Endothelial cell of umbilical vein (primary cell): ENCODE measurements at regions not wholly inside any gene's neighbourhood (a gene's known extent, or its start where the extent isn't known, plus 50 kb on each side); places are given as distances from the start of the nearest gene placed in this dataset.

Experiments
- BruUV-seq: library from RNA; stranded (reverse); fragments of 400-500 nt; replicated peaks from 2 replicates; lab custom pipeline; 2021; lab: Mats Ljungman, UMichigan
- CTCF ChIA-PET: fragments of 300-600, 350-600 bp; sonication (Branson Sonifier 250); formaldehyde crosslinking; loops from one replicate; lab custom pipeline; 2021; ENCODE audit warnings: antibody characterized with exemption, inconsistent platforms; lab: Charles Lee
- POLR2A ChIA-PET: fragments of 300-600, 350-600 bp; sonication (Branson Sonifier 250); formaldehyde crosslinking; loops from one replicate; lab custom pipeline; 2021; ENCODE audit warnings: antibody characterized with exemption, inconsistent platforms; lab: Charles Lee
- DNase-seq: peaks from one replicate; pipeline ENCODE4 v3.0.0-alpha.2; 2011; ENCODE audit warnings: low read depth, low spot score
- FAIRE-seq: peaks from 2 replicates; lab custom pipeline; 2011; peaks lifted over from hg19 to GRCh38; lab: Jason Lieb, UNC
- H2AFZ ChIP-seq: 2 replicates; pipeline ENCODE4 v1.6.0; 2012; ENCODE audit warnings: low read depth, low read length, control low read depth, inconsistent platforms
- H3K27ac ChIP-seq: 2 replicates; pipeline ENCODE4 v1.5.1; 2011; ENCODE audit warnings: low read depth, mild to moderate bottlenecking, control low read depth, low read length, moderate library complexity; ENCODE audit not compliant: insufficient read depth
- H3K27me3 ChIP-seq, 2 experiments: 2 replicates each; pipeline versions ENCODE4 v1.6.0 to v1.6.1; 2011; ENCODE audit warnings: low read length in 2 of 2, mixed read lengths in 1 of 2; ENCODE audit not compliant: control insufficient read depth in 2 of 2, insufficient read depth in 2 of 2
- H3K36me3 ChIP-seq, 2 experiments: 2 replicates in 1 of 2; 3 replicates in 1 of 2; pipeline ENCODE4 v1.5.1; 2011; ENCODE audit warnings: low read length in 2 of 2, mild to moderate bottlenecking in 1 of 2, moderate library complexity in 1 of 2; ENCODE audit not compliant: control insufficient read depth in 2 of 2, insufficient read depth in 2 of 2; ENCODE audit errors: extremely low read depth in 1 of 2
- H3K4me1 ChIP-seq: 3 replicates; pipeline ENCODE4 v1.5.1; 2011; ENCODE audit warnings: mild to moderate bottlenecking, low read length; ENCODE audit not compliant: control insufficient read depth, insufficient read depth; ENCODE audit errors: extremely low read depth
- H3K4me2 ChIP-seq: 2 replicates; pipeline ENCODE4 v1.6.1; 2011; ENCODE audit warnings: low read length, control low read depth, mixed read lengths; ENCODE audit not compliant: insufficient read depth
- H3K4me3 ChIP-seq, 3 experiments: fragments of 200-600 bp in 1 of 3; sonication (generic), shearing (Covaris generic) in 1 of 3; replicated peaks in 1 of 3; 2 replicates each; pipeline ENCODE4 v1.5.1; 2011 to 2016; ENCODE audit warnings: control low read depth in 3 of 3, low read length in 3 of 3, mild to moderate bottlenecking in 2 of 3, inconsistent platforms in 1 of 3, low read depth in 1 of 3, moderate library complexity in 1 of 3; ENCODE audit not compliant: insufficient read depth in 1 of 3
- H3K79me2 ChIP-seq: 2 replicates; pipeline ENCODE4 v1.6.0; 2012; ENCODE audit warnings: low read length, inconsistent platforms; ENCODE audit not compliant: control insufficient read depth, insufficient read depth
- H3K9ac ChIP-seq: replicated peaks from 2 replicates; pipeline ENCODE3; 2011; ENCODE audit warnings: low read length, control low read depth; ENCODE audit not compliant: insufficient read depth; ENCODE audit errors: extremely low read depth
- H3K9me1 ChIP-seq: replicated peaks from 3 replicates; pipeline ENCODE4 v1.6.0; 2011; ENCODE audit warnings: mild to moderate bottlenecking, low read length; ENCODE audit not compliant: control insufficient read depth, insufficient read depth; ENCODE audit errors: extremely low read depth
- H3K9me3 ChIP-seq: replicated peaks from 2 replicates; pipeline ENCODE4 v1.5.1; 2012; ENCODE audit warnings: low read length, inconsistent platforms; ENCODE audit not compliant: control insufficient read depth, insufficient read depth
- H4K20me1 ChIP-seq: replicated peaks from 2 replicates; pipeline ENCODE3; 2011; ENCODE audit warnings: mild to moderate bottlenecking, low read length; ENCODE audit not compliant: control insufficient read depth, insufficient read depth; ENCODE audit errors: extremely low read depth
- EZH2 ChIP-seq: IDR thresholded peaks from 2 replicates; pipeline ENCODE4 v1.6.1; 2012; ENCODE audit warnings: borderline replicate concordance, low read depth, mild to moderate bottlenecking, moderate library complexity, low read length, inconsistent platforms; ENCODE audit not compliant: severe bottlenecking
- FOS ChIP-seq: IDR thresholded peaks from 2 replicates; pipeline ENCODE4 v1.6.1; 2011; ENCODE audit warnings: mild to moderate bottlenecking, low read length, moderate library complexity, borderline replicate concordance; ENCODE audit not compliant: insufficient read depth
- GATA2 ChIP-seq: IDR thresholded peaks from 2 replicates; pipeline ENCODE4 v1.7.0; 2011; ENCODE audit warnings: low read depth, mild to moderate bottlenecking, moderate library complexity, mixed read lengths, low read length; ENCODE audit not compliant: insufficient read length, insufficient read depth
- JUN ChIP-seq: IDR thresholded peaks from 2 replicates; pipeline ENCODE4 v1.6.1; 2011; ENCODE audit warnings: borderline replicate concordance, low read depth; ENCODE audit not compliant: insufficient read length, insufficient read depth
- MYC ChIP-seq: IDR thresholded peaks from one replicate; pipeline ENCODE4 v1.6.1; 2011; ENCODE audit warnings: mild to moderate bottlenecking, low read depth, low read length
- POLR2A ChIP-seq: IDR thresholded peaks from 2 replicates; pipeline ENCODE4 v1.6.1; 2012; ENCODE audit warnings: low read depth, mild to moderate bottlenecking, control low read depth, low read length
- POLR2AphosphoS5 ChIP-seq: IDR thresholded peaks from 2 replicates; pipeline ENCODE4 v1.6.1; 2012; ENCODE audit warnings: low read depth, mild to moderate bottlenecking, control low read depth, low read length, moderate library complexity; ENCODE audit not compliant: insufficient read depth
- dilution Hi-C: fragments of 300-500 bp; cut with MboI; formaldehyde crosslinking; loops from one replicate; pipeline ENCODE4 v1.15.0; 2019; ENCODE audit warnings: low sequenced_read_pairs; ENCODE audit not compliant: extremely low pct_ligation_motif_present
- intact Hi-C: fragments of 100-400 bp; cut with micrococcal nuclease; formaldehyde crosslinking; loops from one replicate; pipeline ENCODE4 v1.10.0; 2022
- TF ChIP-seq, protein P1 (sequence below): IDR thresholded peaks from 2 replicates; pipeline ENCODE4 v1.6.1; 2011; ENCODE audit not compliant: insufficient read depth, insufficient read length
- TF ChIP-seq, protein P2 (sequence below), 2 donors: IDR thresholded peaks; 1 replicate in 1 of 2; 2 replicates in 1 of 2; pipeline ENCODE4 v1.5.1; 2011; ENCODE audit warnings: low read length in 2 of 2, mild to moderate bottlenecking in 2 of 2, moderate library complexity in 2 of 2, control low read depth in 1 of 2, inconsistent platforms in 1 of 2, low read depth in 1 of 2; ENCODE audit not compliant: insufficient read depth in 1 of 2; ENCODE audit errors: extremely low read depth in 1 of 2

DNA sequence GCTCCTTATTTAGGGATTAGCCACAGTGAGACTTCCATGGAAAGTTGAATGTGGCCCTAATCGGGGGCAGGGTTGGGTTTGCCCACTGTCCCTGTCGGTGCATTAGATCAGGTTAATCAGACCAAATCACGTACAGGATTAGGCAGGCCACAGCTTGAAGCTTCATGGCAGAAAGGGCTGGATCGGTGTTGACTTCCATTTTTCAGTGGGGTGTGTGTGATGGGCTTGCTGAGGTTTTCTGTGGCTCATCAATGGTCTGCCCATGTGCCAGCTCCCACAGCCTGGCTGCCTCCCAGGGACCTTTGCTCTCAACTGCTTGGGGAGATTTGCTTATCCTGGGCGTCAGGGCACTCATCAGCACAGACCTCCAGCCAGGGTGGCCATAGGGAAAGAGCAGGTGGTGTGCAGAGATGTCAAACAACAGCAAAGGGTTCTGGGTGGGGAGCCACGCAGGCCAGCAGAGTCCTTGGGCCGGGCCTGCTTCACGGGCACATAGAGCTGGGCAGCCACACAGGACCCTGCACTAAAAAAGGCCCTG lies 130.7 kb downstream of the TFAP2C start:
- FAIRE-seq = no peak
- no peak for DNase-seq
- H3K9me1 ChIP-seq = no peaks in the 10 kb centered on the region
- no peak overlapping the region for H3K4me2 ChIP-seq
- H3K27me3 ChIP-seq = no peaks in the 10 kb centered on the region
- TF ChIP-seq FOS = no peak
- no peak for TF ChIP-seq POLR2AphosphoS5
- H3K9ac ChIP-seq = no peak overlapping the region
- H4K20me1 ChIP-seq = no peaks in the 10 kb centered on the region
- H3K36me3 ChIP-seq = no peaks in the 10 kb centered on the region
- H3K4me1 ChIP-seq = no peaks in the 10 kb centered on the region
- no TSS peak for BruUV-seq
- no peak overlapping the region for H3K27ac ChIP-seq
- no peaks in the 10 kb centered on the region for H3K9me3 ChIP-seq
- intact Hi-C loops (no loop called here), dilution Hi-C loops (no loop called here)
- H3K79me2 ChIP-seq = no peaks in the 10 kb centered on the region
- ChIA-PET POLR2A (no interaction called here), CTCF (no interaction called here)
- no peak overlapping the region for H2AFZ ChIP-seq
- H3K4me3 ChIP-seq = no peak overlapping the region

DNA sequence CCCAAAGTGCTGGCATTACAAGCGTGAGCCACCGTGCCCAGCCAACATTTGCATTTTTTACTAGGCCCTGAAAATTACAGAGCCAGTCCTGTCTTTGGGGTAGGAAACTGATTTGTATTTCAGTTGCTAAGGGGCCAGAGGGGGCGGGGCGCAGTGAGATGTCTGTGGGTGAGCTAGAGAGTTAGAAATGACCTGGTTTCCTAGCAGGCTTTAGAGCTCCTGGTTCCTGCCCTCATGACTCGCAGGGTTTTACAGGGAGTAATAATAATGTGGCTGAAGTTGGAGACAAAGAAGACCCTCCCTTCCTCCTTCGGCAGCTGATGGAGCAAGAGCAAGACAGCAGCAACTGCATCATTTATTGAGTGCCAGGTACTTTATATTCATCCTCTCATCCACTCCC lies 131.5 kb downstream of the TFAP2C start:
- dilution Hi-C loops = no loop called here

More for the DNA sequence above, 131.5 kb downstream of the TFAP2C start:
- DNase-seq = no peak
- TF ChIP-seq EZH2 (no peak), JUN (no peak), MYC (no peak), POLR2AphosphoS5 (no peak), POLR2A (no peak), FOS (no peak), GATA2 (no peak)
- TF ChIP-seq, protein P1, sequence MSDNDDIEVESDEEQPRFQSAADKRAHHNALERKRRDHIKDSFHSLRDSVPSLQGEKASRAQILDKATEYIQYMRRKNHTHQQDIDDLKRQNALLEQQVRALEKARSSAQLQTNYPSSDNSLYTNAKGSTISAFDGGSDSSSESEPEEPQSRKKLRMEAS = no peak
- TF ChIP-seq, protein P2, sequence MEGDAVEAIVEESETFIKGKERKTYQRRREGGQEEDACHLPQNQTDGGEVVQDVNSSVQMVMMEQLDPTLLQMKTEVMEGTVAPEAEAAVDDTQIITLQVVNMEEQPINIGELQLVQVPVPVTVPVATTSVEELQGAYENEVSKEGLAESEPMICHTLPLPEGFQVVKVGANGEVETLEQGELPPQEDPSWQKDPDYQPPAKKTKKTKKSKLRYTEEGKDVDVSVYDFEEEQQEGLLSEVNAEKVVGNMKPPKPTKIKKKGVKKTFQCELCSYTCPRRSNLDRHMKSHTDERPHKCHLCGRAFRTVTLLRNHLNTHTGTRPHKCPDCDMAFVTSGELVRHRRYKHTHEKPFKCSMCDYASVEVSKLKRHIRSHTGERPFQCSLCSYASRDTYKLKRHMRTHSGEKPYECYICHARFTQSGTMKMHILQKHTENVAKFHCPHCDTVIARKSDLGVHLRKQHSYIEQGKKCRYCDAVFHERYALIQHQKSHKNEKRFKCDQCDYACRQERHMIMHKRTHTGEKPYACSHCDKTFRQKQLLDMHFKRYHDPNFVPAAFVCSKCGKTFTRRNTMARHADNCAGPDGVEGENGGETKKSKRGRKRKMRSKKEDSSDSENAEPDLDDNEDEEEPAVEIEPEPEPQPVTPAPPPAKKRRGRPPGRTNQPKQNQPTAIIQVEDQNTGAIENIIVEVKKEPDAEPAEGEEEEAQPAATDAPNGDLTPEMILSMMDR (IDR thresholded peaks at IDR 0.05; ENCODE audit: extremely low read depth in 1 of 2, insufficient read depth in 1 of 2, low read depth in 1 of 2, low read length in 2 of 2) = no peak
- H3K4me1 ChIP-seq = no peaks in the 10 kb centered on the region
- no peaks in the 10 kb centered on the region for H3K9me3 ChIP-seq
- H3K27me3 ChIP-seq = no peaks in the 10 kb centered on the region
- ChIA-PET POLR2A (no interaction called here), CTCF (no interaction called here)
- FAIRE-seq = no peak
- H3K79me2 ChIP-seq = no peaks in the 10 kb centered on the region
- H3K9ac ChIP-seq = no peak overlapping the region
- H3K4me2 ChIP-seq = no peak overlapping the region
- no peaks in the 10 kb centered on the region for H4K20me1 ChIP-seq
- intact Hi-C loops = no loop called here
- H3K9me1 ChIP-seq = no peaks in the 10 kb centered on the region
- no peak overlapping the region for H3K4me3 ChIP-seq
- no TSS peak for BruUV-seq
- H3K27ac ChIP-seq = no peak overlapping the region
- H3K36me3 ChIP-seq = no peaks in the 10 kb centered on the region
- no peak overlapping the region for H2AFZ ChIP-seq
